Endodermal cell (in vitro differentiated cells): ENCODE measurements at regions not wholly inside any gene's neighbourhood (a gene's known extent, or its start where the extent isn't known, plus 50 kb on each side); places are given as distances from the start of the nearest gene placed in this dataset.

Source experiments
- DNase-seq: peaks from one replicate; pipeline ENCODE4 v3.0.0-alpha.2; 2017
- H3K27ac ChIP-seq: 2 replicates; pipeline ENCODE4 v1.5.1; 2013; ENCODE audit warnings: mild to moderate bottlenecking, low read depth, low read length, moderate library complexity
- H3K27me3 ChIP-seq: 2 replicates; pipeline ENCODE4 v1.6.1; 2013; ENCODE audit warnings: mild to moderate bottlenecking, low read length, moderate library complexity; ENCODE audit not compliant: insufficient read depth, control insufficient read depth, poor library complexity, severe bottlenecking
- H3K36me3 ChIP-seq: 2 replicates; pipeline ENCODE4 v1.7.0; 2013; ENCODE audit warnings: mild to moderate bottlenecking, low read length, moderate library complexity; ENCODE audit not compliant: control insufficient read depth, insufficient read depth
- H3K4me1 ChIP-seq: one replicate; pipeline ENCODE4 v1.7.0; 2013; ENCODE audit warnings: low read length; ENCODE audit not compliant: control insufficient read depth, insufficient read depth
- H3K4me3 ChIP-seq: 2 replicates; pipeline ENCODE4 v1.5.1; 2013; ENCODE audit warnings: mild to moderate bottlenecking, low read length, moderate library complexity
- H3K9ac ChIP-seq: 2 replicates; pipeline ENCODE4 v1.6.1; 2013; ENCODE audit warnings: mild to moderate bottlenecking, low read length, moderate library complexity; ENCODE audit not compliant: poor library complexity, severe bottlenecking; ENCODE audit errors: extremely low read depth
- H3K9me3 ChIP-seq: 2 replicates; pipeline ENCODE4 v1.6.1; 2013; ENCODE audit warnings: mild to moderate bottlenecking, low read length, moderate library complexity; ENCODE audit not compliant: control insufficient read depth
- H3K27ac Mint-ChIP-seq: 2 replicates; pipeline ENCODE4 v1.8.0; 2020; ENCODE audit warnings: mixed read lengths
- H3K27me3 Mint-ChIP-seq: 2 replicates; pipeline ENCODE4 v1.8.0; 2021; ENCODE audit warnings: mild to moderate bottlenecking, mixed read lengths; ENCODE audit not compliant: insufficient read depth
- H3K36me3 Mint-ChIP-seq: 2 replicates; pipeline ENCODE4 v1.8.0; 2020; ENCODE audit warnings: low read depth, mixed read lengths
- H3K4me1 Mint-ChIP-seq: 2 replicates; pipeline ENCODE4 v1.8.0; 2020; ENCODE audit warnings: mixed read lengths
- H3K4me3 Mint-ChIP-seq: 2 replicates; pipeline ENCODE4 v1.8.0; 2020; ENCODE audit warnings: mild to moderate bottlenecking, moderate library complexity, mixed read lengths
- H3K9me3 Mint-ChIP-seq: 2 replicates; pipeline ENCODE4 v1.8.0; 2020; ENCODE audit warnings: mild to moderate bottlenecking, mixed read lengths
- WGBS, 2 experiments: methylation state at CpG; one replicate each; pipeline versions ENCODE4 v1.1.5 to v1.1.7; 2013; ENCODE audit warnings: missing lambda C conversion rate in 2 of 2, mixed read lengths in 1 of 2; ENCODE audit not compliant: insufficient coverage in 1 of 2, insufficient read length in 1 of 2; 5-methylcytosine and 5-hydroxymethylcytosine counted together
- TF ChIP-seq, protein P1 (sequence below): fragments of 200-600 bp; sonication (generic); conservative IDR thresholded peaks from 2 replicates; pipeline ENCODE4 v1.5.0; 2021; ENCODE audit warnings: antibody characterized with exemption, mild to moderate bottlenecking

DNA sequence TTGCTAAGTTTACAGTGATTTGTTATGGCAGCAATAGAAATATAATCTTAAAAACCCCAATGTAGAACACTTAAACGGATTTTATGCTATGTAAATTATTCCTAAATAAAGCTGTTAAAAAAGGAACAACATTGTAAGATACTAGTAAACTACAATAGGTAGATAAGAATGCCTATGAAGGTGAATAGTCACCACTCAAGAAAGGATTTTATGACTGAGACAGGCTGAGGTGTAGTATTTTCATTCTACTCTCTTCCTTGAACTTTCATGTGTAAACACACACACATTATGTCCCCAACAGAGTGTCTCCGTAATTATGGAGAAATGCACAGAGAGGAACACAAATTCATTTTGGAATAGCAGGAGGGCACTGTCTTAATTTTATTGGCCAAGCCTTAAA is 183.9 kb upstream of the ST6GAL2 start:
- no peak overlapping the region for H3K9ac ChIP-seq
- Mint-ChIP-seq H3K27ac (no peak overlapping the region), H3K4me1 (no peaks in the 10 kb centered on the region), H3K4me3 (no peak overlapping the region), H3K27me3 (peaks cover 6% of the 10 kb centered on the region), H3K9me3 (no peaks in the 10 kb centered on the region), H3K36me3 (no peaks in the 10 kb centered on the region)
- H3K4me3 ChIP-seq = no peak overlapping the region
- TF ChIP-seq, protein P1, sequence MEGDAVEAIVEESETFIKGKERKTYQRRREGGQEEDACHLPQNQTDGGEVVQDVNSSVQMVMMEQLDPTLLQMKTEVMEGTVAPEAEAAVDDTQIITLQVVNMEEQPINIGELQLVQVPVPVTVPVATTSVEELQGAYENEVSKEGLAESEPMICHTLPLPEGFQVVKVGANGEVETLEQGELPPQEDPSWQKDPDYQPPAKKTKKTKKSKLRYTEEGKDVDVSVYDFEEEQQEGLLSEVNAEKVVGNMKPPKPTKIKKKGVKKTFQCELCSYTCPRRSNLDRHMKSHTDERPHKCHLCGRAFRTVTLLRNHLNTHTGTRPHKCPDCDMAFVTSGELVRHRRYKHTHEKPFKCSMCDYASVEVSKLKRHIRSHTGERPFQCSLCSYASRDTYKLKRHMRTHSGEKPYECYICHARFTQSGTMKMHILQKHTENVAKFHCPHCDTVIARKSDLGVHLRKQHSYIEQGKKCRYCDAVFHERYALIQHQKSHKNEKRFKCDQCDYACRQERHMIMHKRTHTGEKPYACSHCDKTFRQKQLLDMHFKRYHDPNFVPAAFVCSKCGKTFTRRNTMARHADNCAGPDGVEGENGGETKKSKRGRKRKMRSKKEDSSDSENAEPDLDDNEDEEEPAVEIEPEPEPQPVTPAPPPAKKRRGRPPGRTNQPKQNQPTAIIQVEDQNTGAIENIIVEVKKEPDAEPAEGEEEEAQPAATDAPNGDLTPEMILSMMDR = no peak
- 90% methylated on average over 2 of the region's 2 CpGs; no CpG with 5 or more reads in 1 of the 2 experiments for WGBS, 2 experiments
- DNase-seq = no peak
- no peaks in the 10 kb centered on the region for H3K36me3 ChIP-seq
- no peaks in the 10 kb centered on the region for H3K4me1 ChIP-seq
- no peaks in the 10 kb centered on the region for H3K27me3 ChIP-seq
- no peaks in the 10 kb centered on the region for H3K9me3 ChIP-seq
- no peak overlapping the region for H3K27ac ChIP-seq

DNA sequence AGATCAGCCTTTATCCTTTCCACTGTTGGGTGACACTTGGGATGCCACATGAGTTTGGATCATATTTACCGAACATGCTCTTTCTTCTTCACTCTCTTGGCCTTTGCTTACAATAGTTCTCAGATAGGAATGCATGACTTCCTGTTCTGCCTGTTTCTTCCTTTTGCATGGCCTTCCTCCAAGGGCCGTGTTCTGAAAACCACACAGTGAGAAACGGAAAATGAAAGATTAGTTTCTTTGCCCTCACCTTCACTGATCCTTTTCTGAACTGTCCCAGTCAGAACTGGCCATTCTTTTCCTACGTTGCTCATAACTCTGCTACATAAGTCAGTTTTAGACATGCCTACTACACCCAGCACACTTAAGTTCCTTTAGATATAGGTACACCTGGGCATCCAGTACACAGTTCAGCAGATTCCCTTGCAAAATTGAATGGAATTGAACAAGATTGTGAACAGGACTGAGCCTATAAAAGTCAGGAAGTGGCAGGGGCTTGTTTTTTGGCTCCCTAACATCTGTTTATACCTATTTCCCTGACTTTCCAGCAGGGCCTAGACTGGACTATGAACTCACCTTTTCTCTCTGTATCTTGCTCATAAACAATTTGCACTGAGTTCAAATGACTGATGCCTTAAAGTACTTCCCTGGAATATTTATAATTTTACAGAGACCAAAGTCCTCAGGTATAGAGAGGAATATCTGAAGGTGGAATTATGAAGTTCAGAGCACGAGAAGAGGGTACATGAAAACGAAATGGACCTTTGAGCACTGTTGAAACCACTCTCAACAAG is 186.4 kb upstream of the ST6GAL2 start:
- Histone ChIP-seq H3K9me3 (no peaks in the 10 kb centered on the region), H3K36me3 (no peaks in the 10 kb centered on the region), H3K27ac (no peak overlapping the region), H3K9ac (no peak overlapping the region), H3K4me3 (no peak overlapping the region), H3K4me1 (no peaks in the 10 kb centered on the region), H3K27me3 (no peaks in the 10 kb centered on the region)
- Mint-ChIP-seq H3K27ac (no peak overlapping the region), H3K9me3 (no peaks in the 10 kb centered on the region), H3K27me3 (peaks cover 11% of the 10 kb centered on the region), H3K4me1 (no peaks in the 10 kb centered on the region), H3K4me3 (no peak overlapping the region), H3K36me3 (no peaks in the 10 kb centered on the region)
- WGBS, 2 experiments = 88 to 91% methylated on average over 5 to 6 of the region's 6 CpGs
- TF ChIP-seq, protein P1 = no peak
- DNase-seq = no peak

DNA sequence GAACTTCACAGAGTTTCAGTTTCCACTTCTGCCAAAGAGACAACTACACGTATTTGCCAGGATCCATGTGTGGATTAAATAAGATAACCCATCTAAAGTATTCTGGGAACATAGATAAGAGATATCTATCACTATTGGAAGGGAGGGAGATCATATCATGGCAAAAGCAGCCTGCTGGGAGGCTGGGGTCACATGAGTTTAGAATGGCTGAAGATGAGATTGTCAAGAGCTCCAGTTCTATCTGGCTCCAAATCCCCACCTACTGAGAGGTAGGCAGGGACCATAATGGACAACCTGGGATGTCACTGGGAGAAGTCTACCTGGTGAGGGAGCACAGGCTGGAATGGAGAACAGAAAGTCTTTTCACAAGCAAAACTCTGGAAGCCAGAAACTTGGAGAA is 192.6 kb upstream of the ST6GAL2 start:
- TF ChIP-seq, protein P1 = no peak
- H3K27me3 Mint-ChIP-seq = peaks cover 10% of the 10 kb centered on the region
- DNase-seq = peak; percentile 62
- H3K9me3 Mint-ChIP-seq = peaks cover 5% of the 10 kb centered on the region
- Histone ChIP-seq H3K27me3 (no peaks in the 10 kb centered on the region), H3K4me1 (no peaks in the 10 kb centered on the region), H3K27ac (no peak overlapping the region), H3K36me3 (no peaks in the 10 kb centered on the region), H3K4me3 (peak overlapping the region; percentile 3), H3K9ac (no peak overlapping the region), H3K9me3 (peaks cover 9% of the 10 kb centered on the region)
- no peaks in the 10 kb centered on the region for H3K36me3 Mint-ChIP-seq
- H3K27ac Mint-ChIP-seq = no peak overlapping the region
- no peak overlapping the region for H3K4me3 Mint-ChIP-seq
- 38% methylated on average over 1 of the region's 1 CpG; no CpG with 5 or more reads in 1 of the 2 experiments for WGBS, 2 experiments
- H3K4me1 Mint-ChIP-seq = peaks cover 12% of the 10 kb centered on the region
